ENCODE measurements at regions not wholly inside any gene's neighbourhood (a gene's known extent, or its start where the extent isn't known, plus 50 kb on each side); places are given as distances from the start of the nearest gene placed in this dataset.

GRCh38 chr9:108081112-108081511, 591.5 kb upstream of the KLF4 start:
- Mint-ChIP-seq H3K27me3 (ENCODE audit: low read depth) (peaks cover 24% of the 10 kb centered on the region), H3K4me1 (peaks cover 21 to 25% of the 10 kb centered on the region in 2 experiments), H3K36me3 (ENCODE audit: insufficient read depth in 1 of 3, low read depth in 3 of 3) (peaks cover 0 to 4% (median 0%) of the 10 kb centered on the region in 3 experiments; a peak in 2 of 7 replicates), H3K27ac (no peak overlapping the region), H3K4me3 (no peak overlapping the region), H3K9me3 (peaks cover 0 to 1% of the 10 kb centered on the region in 2 experiments; a peak in 3 of 5 replicates)
- H3K4me2 ChIP-seq (ENCODE audit: insufficient read depth, insufficient read length, low read length) = no peak overlapping the region
- no peak overlapping the region for H3K14ac ChIP-seq (ENCODE audit: insufficient read depth, low read length)
- H2BK5ac ChIP-seq (ENCODE audit: insufficient read length, low read length) = no peak overlapping the region
- no peak overlapping the region for H3K4ac ChIP-seq (ENCODE audit: low read depth, low read length)
- H3K18ac ChIP-seq (ENCODE audit: insufficient read length, low read depth, low read length) = no peak overlapping the region
- no peak overlapping the region for H2BK15ac ChIP-seq (ENCODE audit: low read depth, low read length)
- H4K20me1 ChIP-seq (ENCODE audit: control insufficient read depth, insufficient read depth, insufficient read length) = no peaks in the 10 kb centered on the region
- no peak overlapping the region for H3K9ac ChIP-seq (ENCODE audit: extremely low read depth, insufficient read length, low read length)
- H4K8ac ChIP-seq (replicated peaks; ENCODE audit: insufficient read length, low read depth, low read length) = no peak overlapping the region
- no peak overlapping the region for H3K56ac ChIP-seq (ENCODE audit: insufficient read length, low read depth, low read length)
- H3T11ph ChIP-seq (ENCODE audit: low read length) = no peak overlapping the region
- H4K91ac ChIP-seq (ENCODE audit: insufficient read length, low read depth, low read length) = no peak overlapping the region
- no peaks in the 10 kb centered on the region for H3K79me2 ChIP-seq (ENCODE audit: insufficient read depth, low read length)
- no peak overlapping the region for H2BK120ac ChIP-seq (ENCODE audit: low read depth, low read length, poor library complexity, severe bottlenecking)
- no peak overlapping the region for H2AK5ac ChIP-seq (ENCODE audit: insufficient read length, low read length)
- no peak overlapping the region for H3K23ac ChIP-seq (ENCODE audit: insufficient read length, low read depth, low read length)
- H4K5ac ChIP-seq (ENCODE audit: insufficient read length, low read depth, low read length) = no peak overlapping the region
- H3K9me3 ChIP-seq (ENCODE audit: control insufficient read depth, low read depth, low read length) = no peaks in the 10 kb centered on the region
- no peaks in the 10 kb centered on the region for H3K27me3 ChIP-seq (ENCODE audit: insufficient read depth, low read length)
- H3K4me1 ChIP-seq (ENCODE audit: insufficient read depth, low read length) = peaks cover 2% of the 10 kb centered on the region; the same call in 1 of the 2 replicates
- no peak overlapping the region for H3K27ac ChIP-seq (ENCODE audit: insufficient read length, low read depth, low read length)
- no peak for DNase-seq
- H2BK20ac ChIP-seq (ENCODE audit: low read depth, low read length, poor library complexity, severe bottlenecking) = no peak overlapping the region
- H2AFZ ChIP-seq (ENCODE audit: low read length) = no peak overlapping the region
- no peaks in the 10 kb centered on the region for H3K23me2 ChIP-seq (ENCODE audit: insufficient read length, low read depth, low read length, poor library complexity, severe bottlenecking)
- no peaks in the 10 kb centered on the region for H3K79me1 ChIP-seq (ENCODE audit: insufficient read depth, low read depth, low read length, poor library complexity, severe bottlenecking)
- TF ChIP-seq CTCF (conservative IDR thresholded peaks at IDR 0.05) = no peak
- no peak overlapping the region for H2BK12ac ChIP-seq (ENCODE audit: insufficient read length, low read depth, low read length)
